Right atrium auricular region (tissue), 2 donors: ENCODE measurements at regions not wholly inside any gene's neighbourhood (a gene's known extent, or its start where the extent isn't known, plus 50 kb on each side); places are given as distances from the start of the nearest gene placed in this dataset.

Source experiments
- DNase-seq: peaks from one replicate; pipeline ENCODE4 v3.0.0-alpha.2; 2019; ENCODE audit warnings: low spot score
- H3K27ac ChIP-seq, 2 donors: fragments of 200-600 bp; sonication (generic); 1 replicate in 1 of 2; 2 replicates in 1 of 2; pipeline ENCODE4 v1.5.1; 2016 to 2019
- H3K27me3 ChIP-seq, 2 donors: fragments of 200-600 bp; sonication (generic); one replicate each; pipeline versions ENCODE4 v1.5.1 to v1.6.0; 2017 to 2019
- H3K36me3 ChIP-seq: fragments of 200-600 bp; sonication (generic); one replicate; pipeline ENCODE4 v1.5.1; 2016
- H3K4me1 ChIP-seq, 2 donors: fragments of 200-600 bp; sonication (generic); one replicate each; pipeline versions ENCODE4 v1.5.1 to v1.6.0; 2017 to 2019
- H3K4me3 ChIP-seq, 2 donors: fragments of 200-600 bp; sonication (generic); 1 replicate in 1 of 2; 2 replicates in 1 of 2; pipeline ENCODE4 v1.5.1; 2017 to 2019; ENCODE audit warnings: mild to moderate bottlenecking in 1 of 2, moderate library complexity in 1 of 2
- H3K9me3 ChIP-seq, 2 donors: fragments of 200-600 bp; sonication (generic); one replicate each; pipeline ENCODE4 v1.5.1; 2019
- TF ChIP-seq, protein P1 (sequence below), 2 donors: fragments of 200-600 bp; sonication (generic); IDR thresholded peaks; one replicate each; pipeline ENCODE4 v1.5.1; 2019; ENCODE audit warnings: antibody characterized with exemption in 2 of 2

GRCh38 chr4:189301692-189302091, 639.0 kb upstream of the FRG1 start:
- H3K4me1 ChIP-seq: no peaks in the 10 kb centered on the region
- no peak overlapping the region for H3K4me3 ChIP-seq
- no peak for DNase-seq
- no peaks in the 10 kb centered on the region for H3K9me3 ChIP-seq
- no peaks in the 10 kb centered on the region for H3K27me3 ChIP-seq
- TF ChIP-seq, protein P1, sequence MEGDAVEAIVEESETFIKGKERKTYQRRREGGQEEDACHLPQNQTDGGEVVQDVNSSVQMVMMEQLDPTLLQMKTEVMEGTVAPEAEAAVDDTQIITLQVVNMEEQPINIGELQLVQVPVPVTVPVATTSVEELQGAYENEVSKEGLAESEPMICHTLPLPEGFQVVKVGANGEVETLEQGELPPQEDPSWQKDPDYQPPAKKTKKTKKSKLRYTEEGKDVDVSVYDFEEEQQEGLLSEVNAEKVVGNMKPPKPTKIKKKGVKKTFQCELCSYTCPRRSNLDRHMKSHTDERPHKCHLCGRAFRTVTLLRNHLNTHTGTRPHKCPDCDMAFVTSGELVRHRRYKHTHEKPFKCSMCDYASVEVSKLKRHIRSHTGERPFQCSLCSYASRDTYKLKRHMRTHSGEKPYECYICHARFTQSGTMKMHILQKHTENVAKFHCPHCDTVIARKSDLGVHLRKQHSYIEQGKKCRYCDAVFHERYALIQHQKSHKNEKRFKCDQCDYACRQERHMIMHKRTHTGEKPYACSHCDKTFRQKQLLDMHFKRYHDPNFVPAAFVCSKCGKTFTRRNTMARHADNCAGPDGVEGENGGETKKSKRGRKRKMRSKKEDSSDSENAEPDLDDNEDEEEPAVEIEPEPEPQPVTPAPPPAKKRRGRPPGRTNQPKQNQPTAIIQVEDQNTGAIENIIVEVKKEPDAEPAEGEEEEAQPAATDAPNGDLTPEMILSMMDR (IDR thresholded peaks at IDR 0.05): no peak
- H3K36me3 ChIP-seq: no peaks in the 10 kb centered on the region
- no peak overlapping the region for H3K27ac ChIP-seq

DNA sequence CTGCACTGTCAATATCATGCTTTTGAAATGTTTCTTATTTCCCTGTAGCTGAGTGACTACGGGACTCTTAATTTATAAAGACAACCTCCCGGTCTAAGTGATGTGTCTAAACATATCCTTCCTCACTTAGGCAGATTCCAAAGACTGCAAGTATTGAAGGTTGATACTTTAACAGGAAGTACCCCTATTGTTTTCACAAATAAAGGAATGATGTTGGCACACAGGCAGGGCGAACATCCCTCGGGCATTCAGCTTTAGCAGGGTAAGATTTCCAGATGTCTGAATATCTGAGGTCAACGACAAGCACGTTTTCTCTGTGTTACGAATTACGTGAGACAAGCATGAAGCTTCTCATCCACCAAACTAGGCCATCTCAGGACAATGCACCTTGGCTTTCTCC, 638.0 kb upstream of the FRG1 start:
- no peak for DNase-seq
- TF ChIP-seq, protein P1 (IDR thresholded peaks at IDR 0.05): no peak
- Histone ChIP-seq H3K36me3 (no peaks in the 10 kb centered on the region), H3K4me3 (no peak overlapping the region), H3K4me1 (no peaks in the 10 kb centered on the region), H3K27me3 (no peaks in the 10 kb centered on the region), H3K9me3 (no peaks in the 10 kb centered on the region), H3K27ac (no peak overlapping the region)

DNA sequence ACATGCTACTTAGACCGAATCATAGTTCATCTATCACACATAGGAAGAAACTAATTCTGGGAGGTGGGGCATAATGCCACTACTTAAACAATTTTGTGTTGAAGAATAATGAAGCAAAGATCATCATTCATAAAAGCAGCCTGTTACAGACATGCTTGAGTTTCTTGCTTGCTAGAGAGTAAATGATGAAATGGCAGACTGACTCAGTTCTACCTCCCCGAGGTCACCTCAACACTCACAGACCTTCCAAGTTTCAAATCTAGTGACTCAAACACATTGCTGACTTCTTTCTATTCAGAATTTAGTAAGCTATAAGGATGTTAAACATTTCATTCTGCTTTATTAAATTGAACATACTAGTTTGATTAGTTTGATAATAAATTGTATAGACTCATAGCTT, 636.5 kb upstream of the FRG1 start:
- Histone ChIP-seq H3K9me3 (no peaks in the 10 kb centered on the region), H3K4me3 (no peak overlapping the region), H3K36me3 (no peaks in the 10 kb centered on the region), H3K4me1 (no peaks in the 10 kb centered on the region), H3K27me3 (no peaks in the 10 kb centered on the region), H3K27ac (no peak overlapping the region)
- TF ChIP-seq, protein P1 (IDR thresholded peaks at IDR 0.05): no peak
- no peak for DNase-seq

GRCh38 chr4:189304809-189305208, 635.9 kb upstream of the FRG1 start:
- Histone ChIP-seq H3K27me3 (no peaks in the 10 kb centered on the region), H3K9me3 (no peaks in the 10 kb centered on the region), H3K36me3 (no peaks in the 10 kb centered on the region), H3K27ac (no peak overlapping the region), H3K4me3 (no peak overlapping the region), H3K4me1 (no peaks in the 10 kb centered on the region)
- TF ChIP-seq, protein P1 (IDR thresholded peaks at IDR 0.05): no peak
- no peak for DNase-seq

DNA sequence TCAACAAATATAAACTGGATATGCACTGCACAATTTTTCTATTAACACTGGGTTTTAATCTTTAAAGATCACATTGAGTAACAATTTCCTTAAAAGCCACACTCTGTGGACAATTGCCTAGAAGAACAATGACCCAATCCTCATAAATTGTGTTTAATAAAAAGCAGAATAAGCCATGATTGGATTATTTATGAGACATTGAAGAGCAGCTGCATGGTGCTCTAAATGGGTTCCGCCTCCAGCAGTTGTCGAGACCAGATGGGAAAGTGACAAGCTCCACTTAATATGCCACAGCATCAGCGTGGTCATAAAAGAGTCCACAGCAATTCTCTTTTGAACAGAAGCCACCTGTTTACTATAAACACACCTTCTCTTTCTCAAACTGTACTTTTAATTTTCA, 635.2 kb upstream of the FRG1 start:
- H3K4me1 ChIP-seq: no peaks in the 10 kb centered on the region
- no peaks in the 10 kb centered on the region for H3K9me3 ChIP-seq
- no peak overlapping the region for H3K27ac ChIP-seq
- no peak overlapping the region for H3K4me3 ChIP-seq
- no peaks in the 10 kb centered on the region for H3K27me3 ChIP-seq
- TF ChIP-seq, protein P1 (IDR thresholded peaks at IDR 0.05): no peak
- H3K36me3 ChIP-seq: no peaks in the 10 kb centered on the region
- no peak for DNase-seq

DNA sequence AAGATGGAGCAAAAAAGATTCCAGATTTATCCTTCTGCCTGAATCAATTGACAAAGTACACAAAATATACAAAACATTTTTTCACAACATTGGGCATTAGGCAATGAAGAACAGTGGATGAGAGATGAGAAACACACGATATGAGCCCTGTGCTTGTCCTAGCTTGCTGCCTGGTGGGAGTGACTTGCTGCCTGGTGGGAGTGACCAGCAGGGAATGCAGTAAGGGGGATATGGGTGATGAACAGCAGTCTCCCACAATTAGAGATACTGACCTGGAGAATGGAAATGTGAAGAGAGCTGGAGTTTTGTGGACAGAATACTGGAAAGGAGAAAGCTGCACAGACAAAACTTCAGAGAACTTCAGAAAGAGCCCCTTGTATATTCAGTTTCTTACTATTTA, 629.4 kb upstream of the FRG1 start:
- no peak for DNase-seq
- H3K27ac ChIP-seq: no peak overlapping the region
- TF ChIP-seq, protein P1 (IDR thresholded peaks at IDR 0.05): no peak
- no peaks in the 10 kb centered on the region for H3K9me3 ChIP-seq
- no peak overlapping the region for H3K4me3 ChIP-seq
- H3K4me1 ChIP-seq: no peaks in the 10 kb centered on the region
- no peaks in the 10 kb centered on the region for H3K36me3 ChIP-seq
- no peaks in the 10 kb centered on the region for H3K27me3 ChIP-seq
